ENCODE measurements at regions not wholly inside any gene's neighbourhood (a gene's known extent, or its start where the extent isn't known, plus 50 kb on each side); places are given as distances from the start of the nearest gene placed in this dataset.

DNA sequence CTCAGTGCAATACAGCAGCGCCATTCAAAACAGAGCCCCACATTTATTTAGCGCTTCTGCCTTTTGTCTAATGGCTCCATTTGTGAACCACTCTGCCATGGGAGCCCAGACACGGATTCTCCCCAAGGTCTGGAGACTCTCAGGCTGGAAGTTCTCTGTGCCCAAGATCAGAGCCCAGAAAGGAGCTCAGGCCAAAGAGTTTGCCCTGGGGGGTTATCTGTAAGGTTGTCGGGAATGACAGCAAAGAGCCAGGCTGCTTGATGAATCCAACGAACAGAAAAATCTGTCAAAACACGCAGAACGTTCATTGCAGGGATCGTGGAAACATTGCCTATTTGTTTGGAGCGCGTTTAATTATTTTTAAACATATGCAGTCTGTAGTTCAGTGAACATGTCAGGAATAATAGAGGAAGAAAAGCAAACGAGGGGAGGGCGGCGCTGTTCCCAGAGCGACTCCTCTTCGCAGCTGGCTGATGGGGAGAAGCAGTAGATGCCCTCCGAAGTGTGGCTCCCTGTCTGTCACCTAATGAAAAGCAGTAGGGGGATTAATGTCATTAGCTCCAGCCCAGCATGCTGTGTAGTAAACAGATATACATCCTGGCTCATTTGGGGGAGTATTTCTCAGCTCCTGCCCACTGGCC, 464.9 kb upstream of the MPDZ start:
- ATAC-seq (no peak), DNase-seq (ENCODE audit: low read depth, low spot score) (no peak)
- BruUV-seq (replicated peaks) = no TSS peak
- TF ChIP-seq, protein P1, sequence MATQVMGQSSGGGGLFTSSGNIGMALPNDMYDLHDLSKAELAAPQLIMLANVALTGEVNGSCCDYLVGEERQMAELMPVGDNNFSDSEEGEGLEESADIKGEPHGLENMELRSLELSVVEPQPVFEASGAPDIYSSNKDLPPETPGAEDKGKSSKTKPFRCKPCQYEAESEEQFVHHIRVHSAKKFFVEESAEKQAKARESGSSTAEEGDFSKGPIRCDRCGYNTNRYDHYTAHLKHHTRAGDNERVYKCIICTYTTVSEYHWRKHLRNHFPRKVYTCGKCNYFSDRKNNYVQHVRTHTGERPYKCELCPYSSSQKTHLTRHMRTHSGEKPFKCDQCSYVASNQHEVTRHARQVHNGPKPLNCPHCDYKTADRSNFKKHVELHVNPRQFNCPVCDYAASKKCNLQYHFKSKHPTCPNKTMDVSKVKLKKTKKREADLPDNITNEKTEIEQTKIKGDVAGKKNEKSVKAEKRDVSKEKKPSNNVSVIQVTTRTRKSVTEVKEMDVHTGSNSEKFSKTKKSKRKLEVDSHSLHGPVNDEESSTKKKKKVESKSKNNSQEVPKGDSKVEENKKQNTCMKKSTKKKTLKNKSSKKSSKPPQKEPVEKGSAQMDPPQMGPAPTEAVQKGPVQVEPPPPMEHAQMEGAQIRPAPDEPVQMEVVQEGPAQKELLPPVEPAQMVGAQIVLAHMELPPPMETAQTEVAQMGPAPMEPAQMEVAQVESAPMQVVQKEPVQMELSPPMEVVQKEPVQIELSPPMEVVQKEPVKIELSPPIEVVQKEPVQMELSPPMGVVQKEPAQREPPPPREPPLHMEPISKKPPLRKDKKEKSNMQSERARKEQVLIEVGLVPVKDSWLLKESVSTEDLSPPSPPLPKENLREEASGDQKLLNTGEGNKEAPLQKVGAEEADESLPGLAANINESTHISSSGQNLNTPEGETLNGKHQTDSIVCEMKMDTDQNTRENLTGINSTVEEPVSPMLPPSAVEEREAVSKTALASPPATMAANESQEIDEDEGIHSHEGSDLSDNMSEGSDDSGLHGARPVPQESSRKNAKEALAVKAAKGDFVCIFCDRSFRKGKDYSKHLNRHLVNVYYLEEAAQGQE (IDR thresholded peaks at IDR 0.05; ENCODE audit: insufficient read depth in 1 of 2, low read depth in 2 of 2, low read length in 1 of 2) = no peak
- TF ChIP-seq SIN3A (IDR thresholded peaks at IDR 0.05; ENCODE audit: borderline replicate concordance, insufficient read depth, low read depth, low read length) = no peak
- TF ChIP-seq, protein P2, sequence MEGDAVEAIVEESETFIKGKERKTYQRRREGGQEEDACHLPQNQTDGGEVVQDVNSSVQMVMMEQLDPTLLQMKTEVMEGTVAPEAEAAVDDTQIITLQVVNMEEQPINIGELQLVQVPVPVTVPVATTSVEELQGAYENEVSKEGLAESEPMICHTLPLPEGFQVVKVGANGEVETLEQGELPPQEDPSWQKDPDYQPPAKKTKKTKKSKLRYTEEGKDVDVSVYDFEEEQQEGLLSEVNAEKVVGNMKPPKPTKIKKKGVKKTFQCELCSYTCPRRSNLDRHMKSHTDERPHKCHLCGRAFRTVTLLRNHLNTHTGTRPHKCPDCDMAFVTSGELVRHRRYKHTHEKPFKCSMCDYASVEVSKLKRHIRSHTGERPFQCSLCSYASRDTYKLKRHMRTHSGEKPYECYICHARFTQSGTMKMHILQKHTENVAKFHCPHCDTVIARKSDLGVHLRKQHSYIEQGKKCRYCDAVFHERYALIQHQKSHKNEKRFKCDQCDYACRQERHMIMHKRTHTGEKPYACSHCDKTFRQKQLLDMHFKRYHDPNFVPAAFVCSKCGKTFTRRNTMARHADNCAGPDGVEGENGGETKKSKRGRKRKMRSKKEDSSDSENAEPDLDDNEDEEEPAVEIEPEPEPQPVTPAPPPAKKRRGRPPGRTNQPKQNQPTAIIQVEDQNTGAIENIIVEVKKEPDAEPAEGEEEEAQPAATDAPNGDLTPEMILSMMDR (IDR thresholded peaks at IDR 0.05) = no peak
- no peak for TF ChIP-seq POLR2AphosphoS5 (IDR thresholded peaks at IDR 0.05; ENCODE audit: low read depth, low read length)
- TF ChIP-seq TCF7L2 (IDR thresholded peaks at IDR 0.05; ENCODE audit: low read depth, low read length) = no peak
- Histone ChIP-seq H3K36me3 (ENCODE audit: control insufficient read depth, insufficient read depth, low read length) (no peaks in the 10 kb centered on the region), H3K9me3 (ENCODE audit: control insufficient read depth, insufficient read depth, low read depth, low read length) (no peaks in the 10 kb centered on the region), H3K4me1 (ENCODE audit: control insufficient read depth, insufficient read depth, low read length) (no peaks in the 10 kb centered on the region), H3K4me3 (ENCODE audit: low read depth in 2 of 2, low read length in 2 of 2) (no peak overlapping the region), H3K27me3 (ENCODE audit: control insufficient read depth, insufficient read depth, low read length) (no peaks in the 10 kb centered on the region), H3K27ac (ENCODE audit: low read length) (no peak overlapping the region)
- ChIA-PET POLR2A (no interaction called here), CTCF (no interaction called here)
- intact Hi-C loops (cut with micrococcal nuclease; ENCODE audit: unreplicated experiment) (no loop called here), in situ Hi-C loops (cut with HindIII; ENCODE audit: low pct_unique_long_range_greater_than_20kb, low sequenced_read_pairs) (no loop called here)

DNA sequence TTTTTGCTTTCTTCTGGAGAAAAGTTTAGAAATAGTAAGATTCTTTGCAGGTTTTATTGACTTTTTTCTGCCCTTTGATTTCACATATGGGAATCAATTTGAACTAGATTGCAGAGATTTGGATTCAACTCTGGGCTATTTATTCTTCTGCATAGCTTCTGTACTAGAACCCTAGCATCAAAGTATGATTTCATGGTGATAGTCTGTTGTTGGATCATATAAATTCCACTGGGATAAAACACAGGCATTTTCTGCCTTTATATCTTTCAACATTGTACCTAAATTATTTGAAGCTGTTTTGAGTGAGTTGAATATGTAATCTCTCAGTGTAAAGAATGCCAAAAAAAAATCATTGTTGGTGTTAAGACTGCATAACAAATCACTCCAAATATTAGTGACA, 458.4 kb upstream of the MPDZ start:
- no TSS peak for BruUV-seq (replicated peaks)
- CTCF ChIA-PET = no interaction called here

More for the DNA sequence above, 458.4 kb upstream of the MPDZ start:
- Histone ChIP-seq H3K4me3 (ENCODE audit: low read depth in 2 of 2, low read length in 2 of 2) (no peak overlapping the region), H3K27ac (ENCODE audit: low read length) (no peak overlapping the region), H3K9me3 (ENCODE audit: control insufficient read depth, insufficient read depth, low read depth, low read length) (no peaks in the 10 kb centered on the region), H3K4me1 (ENCODE audit: control insufficient read depth, insufficient read depth, low read length) (no peaks in the 10 kb centered on the region), H3K27me3 (ENCODE audit: control insufficient read depth, insufficient read depth, low read length) (no peaks in the 10 kb centered on the region), H3K36me3 (ENCODE audit: control insufficient read depth, insufficient read depth, low read length) (no peaks in the 10 kb centered on the region)
- POLR2A ChIA-PET = no interaction called here
- in situ Hi-C loops (cut with HindIII; ENCODE audit: low pct_unique_long_range_greater_than_20kb, low sequenced_read_pairs) = no loop called here
- ATAC-seq = no peak
- TF ChIP-seq, protein P1 (IDR thresholded peaks at IDR 0.05; ENCODE audit: insufficient read depth in 1 of 2, low read depth in 2 of 2, low read length in 1 of 2) = no peak
- TF ChIP-seq POLR2AphosphoS5 (IDR thresholded peaks at IDR 0.05; ENCODE audit: low read depth, low read length) (no peak), TCF7L2 (IDR thresholded peaks at IDR 0.05; ENCODE audit: low read depth, low read length) (no peak), SIN3A (IDR thresholded peaks at IDR 0.05; ENCODE audit: borderline replicate concordance, insufficient read depth, low read depth, low read length) (no peak)
- TF ChIP-seq, protein P2 (IDR thresholded peaks at IDR 0.05) = no peak
- DNase-seq (ENCODE audit: low read depth, low spot score) = no peak
- intact Hi-C loops (cut with micrococcal nuclease; ENCODE audit: unreplicated experiment) = no loop called here
